ENCODE measurements at regions not wholly inside any gene's neighbourhood (a gene's known extent, or its start where the extent isn't known, plus 50 kb on each side); places are given as distances from the start of the nearest gene placed in this dataset.

- TF ChIP-seq CTCF (IDR thresholded peaks at IDR 0.05), result no peak
- no peak for TF ChIP-seq POLR2A (IDR thresholded peaks at IDR 0.05)
Observed at GRCh38 chr16:6023449-6023848, 925.9 kb upstream of the EEF2KMT start.
